ENCODE measurements at regions not wholly inside any gene's neighbourhood (a gene's known extent, or its start where the extent isn't known, plus 50 kb on each side); places are given as distances from the start of the nearest gene placed in this dataset.

DNA sequence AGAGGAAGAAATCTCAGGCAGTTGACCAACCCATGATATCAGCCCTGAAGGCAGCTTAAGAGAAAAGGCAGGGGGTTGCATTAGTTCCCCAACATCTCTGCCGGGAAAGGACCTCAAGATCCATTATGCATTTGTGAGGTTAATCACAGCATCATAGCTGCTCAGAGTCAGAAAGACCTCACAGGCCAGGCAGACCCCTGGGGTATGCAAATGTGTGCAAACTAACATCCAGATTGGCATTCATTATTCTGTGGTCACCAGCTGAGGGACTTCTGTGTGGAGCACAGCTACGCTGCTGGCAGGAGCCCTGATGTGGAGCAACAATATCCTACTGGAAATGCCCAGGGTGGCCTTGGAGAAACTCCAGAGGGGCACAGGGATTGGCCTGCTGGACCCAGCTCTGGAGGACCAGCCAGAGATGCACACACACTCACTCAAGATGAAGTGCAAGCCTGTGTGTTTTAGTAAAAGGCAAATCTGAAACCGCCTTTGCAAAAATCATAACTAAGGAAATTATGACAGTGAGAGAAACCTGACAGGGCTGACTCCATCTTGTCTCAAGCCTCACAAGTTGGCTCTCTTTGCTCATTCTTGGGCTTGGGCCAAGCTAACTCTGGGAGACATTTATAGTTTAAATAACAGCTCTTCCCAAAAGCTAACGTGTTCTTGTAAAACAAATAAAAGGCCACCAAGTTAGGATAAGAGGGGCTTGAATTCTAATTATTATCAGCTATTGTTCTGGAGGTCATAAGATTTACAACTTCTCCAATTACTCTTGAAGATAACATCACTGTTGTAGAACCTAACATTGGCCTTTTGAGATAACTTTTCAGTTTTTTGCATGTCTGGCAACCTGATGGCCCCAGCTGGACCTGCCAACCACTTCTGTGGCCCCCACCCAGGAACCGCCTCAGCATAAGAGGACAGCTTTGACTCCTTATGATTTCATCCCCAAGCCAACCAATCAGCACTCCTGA is 257.1 kb downstream of the UACA start:
- peak; percentile 30 for DNase-seq (ENCODE audit: low read depth, low spot score)

DNA sequence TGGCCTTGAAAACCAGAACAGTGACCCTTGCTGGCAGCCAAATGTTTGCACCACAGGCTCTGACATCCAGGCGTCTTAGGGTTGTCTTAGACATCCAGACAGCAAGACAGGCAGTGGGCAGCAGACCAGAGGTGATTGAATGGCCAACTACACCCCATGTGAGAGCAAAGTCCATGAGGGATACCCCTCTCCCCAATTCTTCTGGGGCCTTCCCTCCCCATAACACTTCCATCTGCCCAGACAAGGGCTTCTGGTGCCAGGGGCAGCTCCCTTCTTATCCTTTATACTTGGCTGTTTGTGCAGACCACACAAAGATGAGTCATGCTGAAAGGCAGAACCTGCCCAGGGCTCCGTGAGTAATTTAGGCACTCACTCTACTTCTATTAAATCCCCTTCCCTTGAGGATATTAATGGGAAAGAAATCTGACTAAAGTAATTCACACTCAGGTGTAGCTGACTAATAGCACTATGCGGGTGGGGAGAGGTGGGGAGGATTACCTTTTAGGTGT is 257.9 kb downstream of the UACA start:
- no peak for DNase-seq (ENCODE audit: low read depth, low spot score)

DNA sequence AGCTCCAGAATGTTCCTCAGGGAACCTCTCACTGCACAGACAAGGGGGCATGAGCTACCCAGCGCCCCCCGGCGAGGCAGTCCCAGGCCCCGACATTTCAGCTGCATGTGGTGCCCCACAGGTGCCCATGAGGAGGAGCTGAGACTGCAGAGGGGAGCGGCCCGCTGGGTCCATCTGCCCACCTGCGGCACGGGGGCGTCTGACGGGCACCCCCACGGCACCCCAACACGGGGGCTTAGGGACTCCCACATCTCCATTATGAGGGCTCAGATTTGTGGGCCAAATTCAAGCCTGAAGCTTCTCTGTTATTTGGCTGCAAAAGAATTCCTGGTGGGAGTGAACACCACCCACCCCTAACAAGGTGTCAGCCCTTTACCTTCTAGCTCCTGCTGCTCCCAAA is 258.4 kb downstream of the UACA start:
- no peak for DNase-seq (ENCODE audit: low read depth, low spot score)

DNA sequence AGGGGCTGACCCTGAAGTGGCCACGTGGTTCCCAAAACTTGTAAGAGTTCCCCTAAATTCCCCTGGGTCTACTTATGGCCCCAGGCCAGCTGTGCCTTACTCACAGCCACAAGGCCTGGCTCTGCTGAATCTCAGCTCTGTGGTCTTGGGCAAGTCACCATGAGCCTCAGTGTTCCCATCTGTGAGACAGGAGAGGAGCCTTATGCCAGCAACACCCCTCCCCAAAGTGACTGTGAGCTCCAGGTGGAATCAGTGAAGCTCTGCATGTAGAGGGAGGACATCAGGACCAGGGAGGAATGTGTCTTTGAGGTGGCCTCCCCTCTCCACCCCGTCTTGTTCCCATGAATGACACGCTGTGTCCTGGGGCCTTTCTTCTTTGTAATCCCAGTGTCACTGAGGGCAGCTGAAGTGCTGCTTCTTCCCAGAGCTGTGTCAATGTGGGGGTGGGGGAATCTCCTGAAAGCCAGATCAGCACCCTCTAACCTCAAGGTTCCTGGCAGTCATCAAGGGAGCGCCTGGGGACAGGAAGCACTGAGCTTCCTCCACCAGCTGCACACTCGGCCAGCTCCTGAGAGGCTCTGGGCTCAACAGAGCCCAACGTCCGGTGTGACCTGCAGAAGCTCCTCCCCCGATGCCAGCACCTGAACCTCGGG is 258.9 kb downstream of the UACA start:
- no peak for DNase-seq (ENCODE audit: low read depth, low spot score)

DNA sequence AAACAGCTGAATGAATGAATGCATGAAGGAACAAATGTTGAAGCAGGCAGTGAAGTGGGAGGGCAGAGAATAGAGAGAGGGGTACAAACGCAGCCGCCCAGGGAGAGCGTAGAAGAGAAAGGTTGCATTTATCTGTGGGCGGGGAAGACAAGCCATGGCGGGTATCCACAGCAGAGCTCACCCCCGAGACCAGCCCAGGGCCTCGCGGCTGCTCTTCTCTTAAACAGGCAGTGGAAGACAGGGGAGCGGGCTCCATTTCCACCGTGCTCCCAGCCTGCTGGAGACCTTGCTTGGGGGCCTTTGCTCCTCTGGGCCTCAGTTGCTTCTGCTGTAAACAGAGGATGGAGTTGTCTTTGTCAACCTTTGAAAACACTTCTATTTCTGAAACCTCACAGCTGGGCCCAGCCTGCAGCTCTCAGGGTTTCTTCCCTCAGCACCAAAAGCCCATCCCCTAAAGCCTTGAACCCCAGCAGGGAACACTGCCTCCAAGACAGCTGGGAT is 259.5 kb downstream of the UACA start:
- no peak for DNase-seq (ENCODE audit: low read depth, low spot score)

DNA sequence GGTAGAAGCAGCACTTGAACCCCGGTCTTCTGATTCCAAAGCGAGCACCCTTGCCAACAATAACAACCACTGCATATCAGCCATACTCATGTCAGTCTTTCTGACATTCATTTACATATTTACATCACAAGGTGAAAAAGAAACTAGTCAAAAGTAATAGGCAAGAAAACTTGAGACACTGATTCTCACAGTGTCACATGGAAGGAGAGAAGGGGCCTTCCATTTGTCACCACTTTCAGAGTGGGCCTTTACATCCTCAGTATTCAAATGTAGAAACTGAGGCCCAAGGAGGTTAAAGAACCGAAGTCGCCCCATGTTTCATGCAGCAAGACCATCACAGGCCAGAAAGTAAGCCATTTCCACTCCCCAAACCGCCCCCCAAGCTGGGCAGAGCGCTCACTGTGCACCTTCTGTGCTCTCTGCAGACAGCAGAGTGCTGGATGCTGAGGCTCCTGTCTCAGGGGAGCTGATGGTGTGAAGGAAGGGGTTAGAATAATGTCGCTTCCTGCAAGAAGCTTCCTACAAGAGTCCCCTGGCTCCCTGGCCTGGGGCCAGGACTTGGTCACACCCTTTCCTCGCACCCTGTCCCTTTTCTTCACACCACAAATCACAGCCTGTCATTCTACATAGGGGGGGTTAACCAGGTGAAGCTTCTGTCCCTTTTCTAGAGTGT is 260.1 kb downstream of the UACA start:
- no peak for DNase-seq (ENCODE audit: low read depth, low spot score)

DNA sequence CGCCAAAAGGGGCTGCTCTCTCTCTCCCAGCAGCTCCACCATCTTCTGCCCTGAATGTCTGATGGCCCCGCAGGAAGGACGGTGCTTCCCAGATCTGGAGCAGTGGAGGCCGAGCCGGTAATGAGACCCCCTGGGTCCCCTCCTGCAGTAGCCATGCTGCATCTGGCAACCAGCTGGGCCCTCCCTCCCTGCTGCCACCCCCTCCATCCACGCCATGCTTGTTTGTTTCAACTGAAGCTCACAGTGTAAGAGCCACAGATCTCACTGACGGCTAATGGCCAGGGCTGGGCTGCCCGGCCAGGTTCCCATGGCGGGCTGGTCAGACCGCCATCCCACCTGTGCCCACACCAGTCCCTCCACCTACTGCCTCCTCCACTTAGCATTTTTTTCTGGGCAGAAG is 260.8 kb downstream of the UACA start:
- no peak for DNase-seq (ENCODE audit: low read depth, low spot score)

DNA sequence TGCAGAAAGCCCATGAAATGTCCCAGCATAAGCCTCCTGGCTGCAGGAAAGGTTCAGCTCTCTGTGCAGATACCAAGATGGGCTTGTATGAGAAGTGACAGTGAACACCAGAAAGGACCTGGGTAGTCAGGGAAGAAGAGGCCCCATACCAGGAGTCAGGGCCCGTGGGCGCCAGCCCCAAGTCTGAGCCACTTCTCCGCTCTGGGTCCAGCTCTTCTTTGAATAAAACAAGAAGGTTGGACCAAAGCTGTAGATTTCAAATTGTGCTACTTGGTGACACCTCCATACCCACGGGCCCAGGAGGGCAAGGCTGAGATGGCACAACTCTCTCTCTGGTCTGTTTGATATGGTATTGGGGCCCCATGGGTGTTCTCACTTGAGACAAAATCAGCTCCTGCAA is 261.5 kb downstream of the UACA start:
- no peak for DNase-seq (ENCODE audit: low read depth, low spot score)

DNA sequence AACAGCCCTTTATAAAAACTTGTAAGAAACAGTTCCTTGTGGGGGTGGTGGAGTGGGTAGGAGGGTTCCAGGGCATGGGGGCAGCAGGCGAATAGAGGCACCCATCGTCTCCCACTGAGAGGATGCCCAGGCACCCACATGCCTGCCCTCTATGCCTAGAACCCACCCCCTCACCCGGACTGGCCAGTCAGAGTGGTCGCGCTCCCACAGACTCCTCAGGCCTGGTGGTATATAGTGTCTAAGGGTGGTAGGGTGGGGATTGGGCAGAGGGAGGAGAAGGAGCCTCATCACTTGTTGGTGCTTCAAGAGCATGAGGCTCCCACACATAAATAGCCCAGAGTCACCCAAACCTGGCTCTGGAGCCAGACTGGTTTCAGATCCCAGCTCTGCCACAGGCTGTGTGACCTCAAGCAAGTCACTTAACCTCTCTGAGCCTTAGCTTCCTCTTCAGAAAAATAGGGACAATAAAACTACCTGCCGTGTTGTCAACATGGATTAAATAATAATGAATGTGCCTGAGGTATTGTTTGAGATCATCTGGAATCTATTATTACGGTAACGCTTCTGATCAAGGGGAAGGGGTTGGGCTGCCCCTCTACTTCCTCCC is 262.1 kb downstream of the UACA start:
- no peak for DNase-seq (ENCODE audit: low read depth, low spot score)

DNA sequence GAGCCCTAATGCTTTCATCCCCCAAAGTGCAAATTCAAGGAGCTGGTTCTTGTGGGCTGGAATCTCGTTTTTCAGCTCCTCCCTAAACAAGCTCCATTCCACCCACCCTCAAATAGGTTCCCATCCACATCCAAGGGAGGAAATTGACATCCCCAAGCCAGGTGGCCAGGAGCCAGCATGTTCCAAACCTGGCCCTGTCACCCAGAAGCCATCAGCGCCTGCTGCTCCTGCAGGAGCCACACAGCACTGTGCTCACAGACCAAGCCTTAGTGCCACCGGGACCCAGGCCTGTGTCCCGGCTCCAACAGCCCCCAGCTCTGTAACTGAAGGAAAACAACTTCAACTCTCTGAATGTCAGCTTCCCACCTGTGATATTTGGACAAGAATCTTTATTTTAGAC is 263.6 kb downstream of the UACA start:
- DNase-seq (ENCODE audit: low read depth, low spot score) = no peak

DNA sequence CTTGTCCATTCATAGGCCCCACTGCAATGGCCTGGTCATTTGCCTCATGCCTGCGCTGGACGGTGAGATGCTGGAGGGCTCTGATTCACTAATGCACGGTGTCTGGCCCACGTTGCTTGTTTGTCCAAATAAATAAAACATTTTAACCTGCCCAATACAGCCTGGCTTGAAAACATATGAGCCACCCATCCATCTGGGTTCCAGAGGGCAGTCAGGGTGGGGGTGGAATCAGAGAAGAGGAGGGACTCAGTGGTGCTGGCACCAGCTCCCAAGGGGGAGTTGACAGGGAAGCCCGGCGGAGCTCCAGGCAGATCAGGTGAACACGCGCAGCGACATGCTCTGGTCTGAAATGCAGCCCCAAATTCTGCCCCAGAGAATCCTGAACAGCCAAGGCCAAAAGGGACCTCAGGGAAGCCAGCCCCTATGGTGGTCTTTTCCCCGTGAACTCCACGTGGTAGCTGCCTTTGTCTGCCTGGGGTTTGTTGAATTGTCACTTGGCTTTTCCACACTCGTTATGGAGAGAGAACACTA is 265.2 kb downstream of the UACA start:
- no peak for DNase-seq (ENCODE audit: low read depth, low spot score)

DNA sequence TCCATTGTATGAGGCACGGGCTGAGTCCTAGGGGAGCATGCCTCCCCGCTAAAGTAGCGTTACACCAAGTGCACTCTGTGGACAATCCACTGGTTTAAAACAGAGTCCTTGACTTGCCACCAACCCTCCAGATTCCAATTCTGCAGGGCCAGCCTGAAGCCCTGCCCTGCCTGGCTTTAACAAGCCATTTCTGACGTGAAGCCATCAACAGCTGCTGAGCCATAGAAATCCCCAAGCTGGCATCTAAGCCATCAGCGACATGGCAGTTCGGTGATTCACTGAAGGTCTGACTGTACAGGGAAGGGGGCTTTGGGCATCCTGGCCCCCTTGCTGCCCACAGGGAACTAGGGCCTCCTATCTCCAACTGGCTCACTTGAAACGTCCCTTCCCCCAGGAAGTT is 265.7 kb downstream of the UACA start:
- no peak for DNase-seq (ENCODE audit: low read depth, low spot score)

DNA sequence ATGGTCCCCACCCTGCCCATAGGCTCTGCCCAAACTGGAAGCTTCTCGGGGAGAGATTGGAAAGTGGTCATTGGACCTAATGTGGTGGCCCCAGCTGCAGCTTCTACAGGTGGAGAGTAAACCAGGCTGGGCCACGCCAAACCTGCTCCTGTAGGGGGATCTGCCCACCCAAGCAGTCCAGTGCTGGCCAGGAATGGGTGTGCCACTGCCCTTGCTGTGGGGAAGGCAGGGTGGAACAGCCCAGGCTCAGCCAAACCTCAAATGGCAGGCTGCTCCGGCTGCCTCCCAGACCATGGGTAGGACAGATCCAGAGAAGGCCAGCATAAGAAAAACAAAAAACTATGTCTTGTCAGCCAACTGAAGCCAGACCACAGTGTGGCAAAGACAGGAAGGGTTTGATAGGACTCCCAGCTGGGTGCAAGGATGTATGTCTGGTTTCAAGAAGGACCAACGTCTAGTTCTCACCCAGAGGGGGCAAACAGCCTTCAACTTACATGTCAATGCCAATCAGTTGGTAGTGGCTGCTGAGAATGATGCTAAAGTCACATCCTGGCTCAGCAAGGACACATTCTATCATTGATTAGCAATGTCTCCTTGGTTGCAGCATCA is 267.3 kb downstream of the UACA start:
- no peak for DNase-seq (ENCODE audit: low read depth, low spot score)

DNA sequence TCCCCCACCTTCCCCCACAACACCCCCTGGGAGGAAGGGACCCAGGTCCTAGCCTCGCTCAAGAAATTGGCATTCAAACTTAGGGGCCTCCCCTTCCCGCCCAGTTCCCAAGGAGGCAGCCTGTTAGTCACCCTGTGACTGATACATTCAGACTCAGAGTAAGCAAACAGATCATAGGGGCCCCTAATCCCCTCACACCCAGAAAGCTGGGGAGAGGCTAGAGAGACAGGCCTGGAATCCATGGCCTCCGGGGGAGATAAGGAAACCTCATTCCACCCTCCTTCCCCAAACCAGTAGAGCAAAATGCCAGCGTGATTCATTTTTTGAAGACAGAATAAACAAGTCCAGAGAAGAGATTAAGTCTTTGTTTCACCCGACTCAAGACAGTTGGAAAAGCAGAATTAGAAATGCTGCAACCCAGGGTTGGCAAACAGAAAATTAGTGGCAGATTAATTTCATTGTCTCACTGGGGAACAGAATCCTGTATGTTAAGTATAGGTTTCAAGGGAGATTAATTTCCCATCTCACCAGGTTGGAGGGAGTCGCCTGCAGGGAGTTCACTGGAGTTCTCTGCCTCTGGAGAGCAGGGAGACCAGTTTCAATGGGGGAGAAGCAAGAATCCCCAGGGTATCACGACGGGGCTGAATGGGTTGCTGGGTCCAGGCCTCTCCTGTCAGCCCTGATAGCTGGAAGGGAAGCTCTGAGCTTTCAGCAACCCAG is 268.3 kb downstream of the UACA start:
- no peak for DNase-seq (ENCODE audit: low read depth, low spot score)

DNA sequence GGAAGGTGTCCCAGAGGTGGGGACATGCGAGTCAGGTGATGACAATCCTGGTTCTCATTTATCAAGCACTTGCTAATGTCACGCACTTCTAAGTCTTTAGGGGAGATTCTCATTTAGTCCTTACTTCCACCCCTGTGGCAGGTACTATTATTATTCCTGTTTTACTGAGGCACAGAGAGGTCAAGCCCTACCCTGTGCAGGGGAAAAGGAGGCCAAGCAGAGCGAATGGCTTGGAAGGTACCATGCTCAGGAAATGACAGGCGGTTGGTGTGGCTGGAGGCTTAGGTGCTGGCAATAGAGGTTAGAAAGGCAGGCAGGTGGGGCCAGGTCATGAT is 268.9 kb downstream of the UACA start:
- DNase-seq (ENCODE audit: low read depth, low spot score) = no peak

DNA sequence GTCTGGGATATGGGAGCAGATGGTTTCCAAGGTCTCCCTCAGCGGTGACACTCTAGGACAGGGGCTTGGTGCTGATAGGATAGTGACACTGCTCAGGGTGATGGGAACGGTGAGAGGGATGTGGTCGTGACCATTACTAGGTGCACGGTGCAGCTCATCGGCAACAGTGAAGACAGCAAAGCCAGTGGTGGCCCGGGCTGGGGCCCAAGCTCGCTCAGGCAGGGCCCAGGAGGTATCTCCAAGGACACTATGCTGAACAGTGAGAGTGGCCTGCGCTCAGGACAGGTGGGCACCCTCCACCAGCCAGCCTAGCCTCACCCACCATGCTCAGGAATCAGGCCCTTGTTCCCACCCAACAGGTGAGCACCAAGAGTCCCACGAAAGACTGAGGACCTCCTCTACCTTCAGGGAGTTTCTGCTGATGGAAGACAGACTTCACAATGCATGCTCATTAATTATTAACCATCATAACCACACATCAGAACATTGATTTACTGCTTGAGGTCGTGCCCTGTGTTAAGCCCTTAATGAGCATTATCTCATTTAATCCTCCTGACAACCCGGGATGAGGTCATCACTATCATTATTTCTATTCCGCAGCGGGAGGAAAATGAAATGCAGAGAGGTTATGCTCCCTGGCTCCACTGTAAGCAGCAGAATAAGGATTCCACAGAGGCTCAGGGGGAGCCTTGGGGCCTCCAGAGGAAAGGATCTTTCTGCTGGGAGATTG is 269.4 kb downstream of the UACA start:
- DNase-seq (ENCODE audit: low read depth, low spot score) = no peak

DNA sequence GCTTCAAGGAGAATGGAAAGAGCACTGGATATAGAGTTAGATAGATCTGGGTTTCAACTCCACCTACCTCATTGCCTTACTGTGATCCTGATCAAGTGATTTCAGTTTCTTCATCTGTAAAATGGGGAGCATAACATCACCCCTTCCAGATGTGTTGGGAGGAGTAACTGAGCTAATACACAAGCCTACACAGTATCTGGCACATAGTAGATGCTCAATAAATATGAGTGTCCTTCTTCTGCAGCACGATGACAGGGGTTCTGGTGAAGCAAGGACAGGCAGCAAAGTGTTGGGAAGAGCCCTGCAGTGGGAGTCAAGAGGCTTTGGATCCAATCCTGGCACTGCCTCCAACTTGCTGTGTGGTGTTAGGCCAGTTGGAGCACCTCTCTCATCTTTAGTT is 270.0 kb downstream of the UACA start:
- DNase-seq (ENCODE audit: low read depth, low spot score) = no peak

DNA sequence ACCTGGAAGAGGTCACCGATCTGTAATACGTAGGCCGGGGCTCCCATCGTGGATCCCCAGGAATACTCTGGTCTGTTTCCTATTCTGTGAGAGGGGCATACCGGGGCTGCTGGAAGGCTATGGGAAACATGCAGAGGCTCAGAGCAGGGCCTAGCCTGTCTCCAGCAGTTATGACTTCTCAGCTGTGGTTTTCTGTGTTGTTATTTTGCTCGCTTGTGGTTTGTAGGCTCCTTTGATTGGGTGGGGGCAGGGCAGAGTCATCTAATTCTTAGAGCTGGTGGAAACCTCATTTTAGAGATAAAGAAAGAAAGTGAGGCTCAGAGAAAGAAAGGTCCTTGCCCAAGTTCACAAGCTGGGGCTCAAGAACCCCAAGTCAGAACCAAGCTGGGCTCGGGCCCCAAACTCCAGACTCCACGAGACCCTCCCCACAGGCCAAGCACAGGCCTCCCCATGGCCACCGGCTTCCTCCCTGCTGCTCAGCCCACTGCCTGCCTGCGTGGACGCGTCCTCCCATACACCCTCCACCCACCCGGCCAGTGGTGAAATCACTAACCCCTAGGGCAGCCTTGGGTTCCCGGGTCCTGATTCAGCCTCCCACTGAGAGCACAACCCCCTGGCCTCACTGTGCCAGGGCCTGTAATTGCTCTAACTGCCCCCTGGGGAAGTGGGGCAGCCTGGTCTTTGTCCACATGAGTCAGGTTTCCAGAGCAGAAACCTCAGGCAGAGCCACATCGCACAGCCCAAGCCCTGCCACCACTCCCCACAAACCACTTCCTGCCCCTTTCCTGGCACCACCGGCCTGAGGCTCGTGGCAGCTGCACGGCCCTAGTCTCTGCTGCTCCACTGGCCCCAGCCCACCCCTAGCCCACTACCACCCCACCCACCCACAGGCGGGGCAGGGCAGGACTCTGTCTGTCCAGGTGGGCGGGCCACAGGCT is 270.8 kb downstream of the UACA start:
- no peak for DNase-seq (ENCODE audit: low read depth, low spot score)

DNA sequence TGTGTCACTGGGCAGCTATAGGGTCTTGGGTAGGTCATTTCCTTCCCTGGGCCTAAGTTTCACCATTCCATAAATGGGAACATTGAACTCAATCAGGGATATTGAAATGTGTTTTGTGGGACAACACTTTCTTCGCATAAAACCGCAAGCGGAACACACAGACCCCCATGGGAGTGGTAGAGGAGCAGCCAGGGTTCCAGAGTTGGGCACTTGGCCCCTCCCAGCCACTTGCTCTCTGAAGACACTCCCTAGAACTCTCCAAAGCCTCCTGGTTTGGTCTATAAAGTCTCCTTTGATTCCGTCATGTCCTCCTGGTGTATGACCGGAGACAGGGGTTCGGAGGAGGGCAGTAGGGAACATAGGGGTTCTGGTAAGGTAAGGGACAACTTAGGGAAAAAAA is 271.7 kb downstream of the UACA start:
- DNase-seq (ENCODE audit: low read depth, low spot score) = no peak

All from iPS DF 19.7 (cell line).